SU-DHL-6 (cell line): ENCODE measurements at regions not wholly inside any gene's neighbourhood (a gene's known extent, or its start where the extent isn't known, plus 50 kb on each side); places are given as distances from the start of the nearest gene placed in this dataset.

Experiments used
- H2AFZ ChIP-seq: fragments of 200-600 bp; sonication (generic); 2 replicates; pipeline ENCODE4 v1.6.1; 2014; ENCODE audit warnings: low read depth, mild to moderate bottlenecking, moderate library complexity, mixed read lengths, antibody characterized with exemption, low read length; ENCODE audit not compliant: severe bottlenecking
- H3F3A ChIP-seq: fragments of 200-600 bp; shearing (Covaris generic); 2 replicates; pipeline ENCODE4 v1.6.0; 2016; ENCODE audit warnings: antibody characterized with exemption, mild to moderate bottlenecking; ENCODE audit not compliant: insufficient read depth
- H3K27ac ChIP-seq: fragments of 200-600 bp; sonication (generic); 2 replicates; pipeline ENCODE4 v1.5.1; 2016; ENCODE audit warnings: low read depth, mild to moderate bottlenecking, low read length, moderate library complexity, mixed read lengths
- H3K27me3 ChIP-seq: fragments of 200-600 bp; sonication (generic), shearing (Covaris generic); 2 replicates; pipeline ENCODE4 v1.6.0; 2014; ENCODE audit warnings: mild to moderate bottlenecking, low read length
- H3K36me3 ChIP-seq: fragments of 200-600 bp; sonication (generic); 2 replicates; pipeline ENCODE4 v1.6.1; 2014; ENCODE audit warnings: mild to moderate bottlenecking, low read length, mixed read lengths
- H3K4me2 ChIP-seq: fragments of 300-600, 200-600 bp; shearing (Covaris generic), sonication (generic); 2 replicates; pipeline ENCODE4 v1.6.0; 2014; ENCODE audit warnings: low read length, low read depth, mild to moderate bottlenecking; ENCODE audit not compliant: poor library complexity, severe bottlenecking
- H3K4me3 ChIP-seq: fragments of 200-600 bp; sonication (generic); 2 replicates; pipeline ENCODE4 v1.5.1; 2014; ENCODE audit warnings: antibody characterized with exemption, low read length, mild to moderate bottlenecking, mixed read lengths; ENCODE audit not compliant: insufficient read depth, poor library complexity, severe bottlenecking
- H3K79me2 ChIP-seq: fragments of 200-600 bp; sonication (generic); 2 replicates; pipeline ENCODE4 v1.6.1; 2014; ENCODE audit warnings: mild to moderate bottlenecking, low read length, moderate library complexity; ENCODE audit not compliant: insufficient read depth
- H3K9ac ChIP-seq: fragments of 200-600 bp; sonication (generic); 2 replicates; pipeline ENCODE4 v1.7.0; 2014; ENCODE audit warnings: mild to moderate bottlenecking, low read length
- H3K9me2 ChIP-seq: fragments of 200-600 bp; sonication (generic); replicated peaks from 2 replicates; pipeline ENCODE4 v1.6.1; 2014; ENCODE audit warnings: low read length; ENCODE audit not compliant: insufficient read depth
- H3K9me3 ChIP-seq: fragments of 200-600 bp; sonication (generic); 2 replicates; pipeline ENCODE4 v1.6.1; 2014; ENCODE audit warnings: low read length, mixed read lengths; ENCODE audit not compliant: insufficient read depth
- H4K20me1 ChIP-seq: fragments of 200-600 bp; sonication (generic); 2 replicates; pipeline ENCODE4 v1.6.1; 2014; ENCODE audit warnings: low read depth, mild to moderate bottlenecking, antibody characterized with exemption, low read length, moderate library complexity, mixed read lengths
- EZH2phosphoT487 ChIP-seq: fragments of 200-600 bp; sonication (generic), shearing (Covaris generic); conservative IDR thresholded peaks from 2 replicates; pipeline ENCODE4 v1.6.1; 2018; ENCODE audit warnings: mild to moderate bottlenecking, antibody characterized with exemption, low read length, moderate library complexity, mixed read lengths
- TF ChIP-seq, protein P1 (sequence below): fragments of 200-600 bp; sonication (generic); IDR thresholded peaks from one replicate; pipeline ENCODE4 v1.5.1; 2017; ENCODE audit warnings: antibody characterized with exemption, mild to moderate bottlenecking, low read length, moderate library complexity; ENCODE audit not compliant: insufficient read depth, poor library complexity, severe bottlenecking

DNA sequence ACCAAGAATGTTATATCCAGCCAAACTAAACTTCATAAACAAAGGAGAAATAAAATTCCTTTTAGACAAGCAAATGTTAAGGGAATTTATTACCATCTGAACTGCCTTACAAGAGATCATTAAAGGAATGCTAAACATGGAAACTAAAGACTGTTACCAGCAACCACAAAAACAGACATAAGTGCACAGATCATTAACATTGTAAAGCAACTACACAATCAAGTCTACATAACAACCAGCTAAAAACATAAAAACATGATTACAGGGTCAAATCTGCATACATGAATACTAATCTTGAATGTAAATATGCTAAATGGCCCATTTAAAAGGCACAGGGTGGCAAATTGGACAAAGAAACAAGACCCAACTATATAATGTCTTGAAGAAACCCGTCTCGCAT lies 211.0 kb upstream of the PBX1 start:
- Histone ChIP-seq H3K27ac (no peak overlapping the region), H2AFZ (no peak overlapping the region), H3F3A (no peaks in the 10 kb centered on the region), H3K79me2 (no peaks in the 10 kb centered on the region), H4K20me1 (no peaks in the 10 kb centered on the region), H3K36me3 (no peaks in the 10 kb centered on the region), H3K9me2 (no peaks in the 10 kb centered on the region), H3K27me3 (no peaks in the 10 kb centered on the region), H3K9me3 (no peaks in the 10 kb centered on the region), H3K4me2 (no peak overlapping the region), H3K9ac (no peak overlapping the region), H3K4me3 (no peak overlapping the region)
- TF ChIP-seq EZH2phosphoT487: no peak
- TF ChIP-seq, protein P1, sequence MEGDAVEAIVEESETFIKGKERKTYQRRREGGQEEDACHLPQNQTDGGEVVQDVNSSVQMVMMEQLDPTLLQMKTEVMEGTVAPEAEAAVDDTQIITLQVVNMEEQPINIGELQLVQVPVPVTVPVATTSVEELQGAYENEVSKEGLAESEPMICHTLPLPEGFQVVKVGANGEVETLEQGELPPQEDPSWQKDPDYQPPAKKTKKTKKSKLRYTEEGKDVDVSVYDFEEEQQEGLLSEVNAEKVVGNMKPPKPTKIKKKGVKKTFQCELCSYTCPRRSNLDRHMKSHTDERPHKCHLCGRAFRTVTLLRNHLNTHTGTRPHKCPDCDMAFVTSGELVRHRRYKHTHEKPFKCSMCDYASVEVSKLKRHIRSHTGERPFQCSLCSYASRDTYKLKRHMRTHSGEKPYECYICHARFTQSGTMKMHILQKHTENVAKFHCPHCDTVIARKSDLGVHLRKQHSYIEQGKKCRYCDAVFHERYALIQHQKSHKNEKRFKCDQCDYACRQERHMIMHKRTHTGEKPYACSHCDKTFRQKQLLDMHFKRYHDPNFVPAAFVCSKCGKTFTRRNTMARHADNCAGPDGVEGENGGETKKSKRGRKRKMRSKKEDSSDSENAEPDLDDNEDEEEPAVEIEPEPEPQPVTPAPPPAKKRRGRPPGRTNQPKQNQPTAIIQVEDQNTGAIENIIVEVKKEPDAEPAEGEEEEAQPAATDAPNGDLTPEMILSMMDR: no peak

DNA sequence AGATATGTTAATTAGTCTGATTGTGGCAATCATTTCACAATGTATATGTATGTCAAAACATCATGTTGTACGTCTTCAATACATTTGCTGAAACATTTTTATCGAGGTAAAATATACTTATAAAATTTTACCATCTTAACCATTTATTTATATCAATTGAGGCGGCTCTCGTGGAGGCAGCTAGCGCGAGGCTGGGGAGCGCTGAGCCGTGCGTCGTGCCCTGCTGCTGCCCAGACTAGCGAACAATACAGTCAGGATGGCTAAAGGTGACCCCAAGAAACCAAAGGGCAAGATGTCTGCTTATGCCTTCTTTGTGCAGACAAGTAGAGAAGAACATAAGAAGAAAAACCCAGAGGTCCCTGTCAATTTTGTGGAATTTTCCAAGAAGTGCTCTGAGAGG lies 202.5 kb upstream of the PBX1 start:
- H3K4me2 ChIP-seq: no peak overlapping the region

DNA sequence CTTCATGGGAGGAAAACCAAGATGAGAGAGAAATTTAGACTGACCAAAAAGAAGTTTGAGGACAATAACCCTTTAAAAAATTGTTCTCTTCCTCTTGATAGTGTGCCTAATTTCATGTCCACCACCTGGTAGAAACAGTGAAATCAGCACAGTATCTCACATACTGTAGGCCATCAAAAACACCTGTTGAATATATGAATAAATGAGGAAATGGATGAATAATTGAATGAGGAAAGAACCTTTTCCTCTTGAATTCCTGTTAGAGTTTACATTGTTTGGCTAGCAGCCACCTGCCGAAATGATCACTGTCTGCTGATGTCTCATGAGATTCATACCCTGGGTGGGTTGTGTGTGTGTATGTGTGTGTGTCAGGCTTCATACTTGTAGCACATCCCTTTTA lies 198.7 kb upstream of the PBX1 start:
- Histone ChIP-seq H3K4me2 (no peak overlapping the region), H4K20me1 (no peaks in the 10 kb centered on the region), H3K9me2 (no peaks in the 10 kb centered on the region), H3F3A (no peaks in the 10 kb centered on the region), H3K27ac (no peak overlapping the region), H3K79me2 (no peaks in the 10 kb centered on the region), H3K36me3 (no peaks in the 10 kb centered on the region), H3K9me3 (no peaks in the 10 kb centered on the region), H3K9ac (no peak overlapping the region), H2AFZ (no peak overlapping the region), H3K4me3 (no peak overlapping the region), H3K27me3 (no peaks in the 10 kb centered on the region)
- TF ChIP-seq, protein P1: no peak
- no peak for TF ChIP-seq EZH2phosphoT487

More for the DNA sequence above, 202.5 kb upstream of the PBX1 start:
- no peaks in the 10 kb centered on the region for H4K20me1 ChIP-seq
- no peak overlapping the region for H2AFZ ChIP-seq
- H3K4me3 ChIP-seq: no peak overlapping the region
- no peaks in the 10 kb centered on the region for H3K27me3 ChIP-seq
- H3F3A ChIP-seq: no peaks in the 10 kb centered on the region
- H3K9me3 ChIP-seq: no peaks in the 10 kb centered on the region
- H3K27ac ChIP-seq: no peak overlapping the region
- H3K36me3 ChIP-seq: no peaks in the 10 kb centered on the region
- H3K79me2 ChIP-seq: no peaks in the 10 kb centered on the region
- TF ChIP-seq EZH2phosphoT487: no peak
- TF ChIP-seq, protein P1: no peak
- no peak overlapping the region for H3K9ac ChIP-seq
- no peaks in the 10 kb centered on the region for H3K9me2 ChIP-seq

DNA sequence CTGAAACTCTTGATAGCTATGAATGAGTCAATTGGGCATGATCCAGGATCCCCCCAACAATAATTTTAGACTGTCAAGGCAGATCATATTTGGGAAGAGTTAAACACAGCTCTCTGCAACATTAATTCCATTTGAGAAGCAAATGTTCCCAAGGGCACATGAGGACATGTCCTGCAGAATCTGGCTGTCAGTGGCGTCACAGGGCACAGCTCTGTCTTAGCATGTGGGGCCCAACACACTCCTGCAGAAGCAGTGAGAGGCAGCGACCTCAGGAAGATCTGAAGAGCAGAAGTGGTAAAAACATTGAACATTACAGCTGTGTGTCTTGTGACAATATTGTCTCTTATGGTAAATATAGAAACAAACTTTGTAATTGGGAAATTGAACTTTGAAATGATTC lies 197.1 kb upstream of the PBX1 start:
- no peak overlapping the region for H3K9ac ChIP-seq
- TF ChIP-seq, protein P1: no peak
- no peak for TF ChIP-seq EZH2phosphoT487
- H3K9me3 ChIP-seq: no peaks in the 10 kb centered on the region
- H4K20me1 ChIP-seq: no peaks in the 10 kb centered on the region
- no peak overlapping the region for H3K4me3 ChIP-seq
- H3K36me3 ChIP-seq: no peaks in the 10 kb centered on the region
- H2AFZ ChIP-seq: no peak overlapping the region
- no peaks in the 10 kb centered on the region for H3F3A ChIP-seq
- no peaks in the 10 kb centered on the region for H3K27me3 ChIP-seq
- no peak overlapping the region for H3K4me2 ChIP-seq
- H3K79me2 ChIP-seq: no peaks in the 10 kb centered on the region
- no peaks in the 10 kb centered on the region for H3K9me2 ChIP-seq
- H3K27ac ChIP-seq: no peak overlapping the region
